IgD-negative memory B cell (primary cell): ENCODE measurements at regions not wholly inside any gene's neighbourhood (a gene's known extent, or its start where the extent isn't known, plus 50 kb on each side); places are given as distances from the start of the nearest gene placed in this dataset.
"Not testable (repeated sequence)": the region's sequence is repeated elsewhere in the genome, so short reads cannot be mapped to it uniquely, and the experiment has no call there.

ENCODE experiments used
- H3K27ac Mint-ChIP-seq, 3 donors: one replicate each; pipeline ENCODE4 v1.8.0; 2020 to 2022; ENCODE audit warnings: mild to moderate bottlenecking in 3 of 3, mixed read lengths in 3 of 3, moderate library complexity in 1 of 3
- H3K27me3 Mint-ChIP-seq: one replicate; pipeline ENCODE4 v1.8.0; 2021; ENCODE audit warnings: mixed read lengths
- H3K36me3 Mint-ChIP-seq: one replicate; pipeline ENCODE4 v1.8.0; 2020; ENCODE audit warnings: mild to moderate bottlenecking, mixed read lengths
- H3K4me1 Mint-ChIP-seq, 3 donors: one replicate each; pipeline ENCODE4 v1.8.0; 2020 to 2022; ENCODE audit warnings: mixed read lengths in 3 of 3, mild to moderate bottlenecking in 1 of 3
- H3K4me3 Mint-ChIP-seq, 4 donors: one replicate each; pipeline ENCODE4 v1.8.0; 2020 to 2022; ENCODE audit warnings: mild to moderate bottlenecking in 4 of 4, mixed read lengths in 4 of 4, moderate library complexity in 3 of 4
- H3K9me3 Mint-ChIP-seq, 3 donors: one replicate each; pipeline ENCODE4 v1.8.0; 2020 to 2021; ENCODE audit warnings: mixed read lengths in 3 of 3, mild to moderate bottlenecking in 1 of 3

- no peaks in the 10 kb centered on the region for H3K36me3 Mint-ChIP-seq
- H3K4me3 Mint-ChIP-seq: no peak overlapping the region
- H3K27me3 Mint-ChIP-seq: peaks cover 2% of the 10 kb centered on the region
- no peaks in the 10 kb centered on the region for H3K9me3 Mint-ChIP-seq
- H3K4me1 Mint-ChIP-seq: no peaks in the 10 kb centered on the region
- no peak overlapping the region for H3K27ac Mint-ChIP-seq
Measured at GRCh38 chr9:2427120-2427891, 194.3 kb upstream of the VLDLR start.

GRCh38 chr9:2439957-2440356, 181.6 kb upstream of the VLDLR start:
- Mint-ChIP-seq H3K36me3 (peaks cover 2% of the 10 kb centered on the region), H3K4me1 (no peaks in the 10 kb centered on the region), H3K27me3 (peaks cover 2% of the 10 kb centered on the region), H3K9me3 (peaks cover 3 to 18% (median 16%) of the 10 kb centered on the region in 3 donors), H3K4me3 (no peak overlapping the region), H3K27ac (no peak overlapping the region)

GRCh38 chr9:2443933-2444332, 177.7 kb upstream of the VLDLR start:
- not testable (repeated sequence) for H3K27ac Mint-ChIP-seq, H3K4me1 Mint-ChIP-seq, H3K27me3 Mint-ChIP-seq, H3K4me3 Mint-ChIP-seq, H3K36me3 Mint-ChIP-seq
- peaks cover 3 to 18% (median 16%) of the 10 kb centered on the region in 3 donors for H3K9me3 Mint-ChIP-seq

- H3K4me3 Mint-ChIP-seq: no peak overlapping the region
- H3K36me3 Mint-ChIP-seq: no peaks in the 10 kb centered on the region
- no peaks in the 10 kb centered on the region for H3K27me3 Mint-ChIP-seq
- no peak overlapping the region for H3K27ac Mint-ChIP-seq
- peaks cover 0 to 6% (median 0%) of the 10 kb centered on the region in 3 donors for H3K9me3 Mint-ChIP-seq
- H3K4me1 Mint-ChIP-seq: no peaks in the 10 kb centered on the region
Measured at GRCh38 chr9:2448193-2448738, 173.3 kb upstream of the VLDLR start.

- Mint-ChIP-seq H3K4me3 (no peak overlapping the region), H3K27me3 (no peaks in the 10 kb centered on the region), H3K36me3 (no peaks in the 10 kb centered on the region), H3K9me3 (no peaks in the 10 kb centered on the region), H3K4me1 (no peaks in the 10 kb centered on the region), H3K27ac (no peak overlapping the region)
Measured at GRCh38 chr9:2453106-2453505, 168.5 kb upstream of the VLDLR start.

- Mint-ChIP-seq H3K27ac (no peak overlapping the region), H3K4me1 (no peaks in the 10 kb centered on the region), H3K4me3 (no peak overlapping the region), H3K9me3 (no peaks in the 10 kb centered on the region), H3K27me3 (no peaks in the 10 kb centered on the region), H3K36me3 (no peaks in the 10 kb centered on the region)
Measured at GRCh38 chr9:2453701-2454100, 167.9 kb upstream of the VLDLR start.

GRCh38 chr9:2459756-2460155, 161.8 kb upstream of the VLDLR start:
- Mint-ChIP-seq H3K9me3 (peaks cover 0 to 9% (median 4%) of the 10 kb centered on the region in 3 donors), H3K27ac (no peak overlapping the region), H3K27me3 (peaks cover 4% of the 10 kb centered on the region), H3K4me3 (no peak overlapping the region), H3K4me1 (no peaks in the 10 kb centered on the region), H3K36me3 (peaks cover 2% of the 10 kb centered on the region)

- peaks cover 0 to 2% (median 0%) of the 10 kb centered on the region in 3 donors for H3K4me1 Mint-ChIP-seq
- peaks cover 5% of the 10 kb centered on the region for H3K27me3 Mint-ChIP-seq
- peaks cover 2% of the 10 kb centered on the region for H3K36me3 Mint-ChIP-seq
- no peak overlapping the region for H3K4me3 Mint-ChIP-seq
- peaks cover 0 to 9% (median 4%) of the 10 kb centered on the region in 3 donors for H3K9me3 Mint-ChIP-seq
- H3K27ac Mint-ChIP-seq: no peak overlapping the region
Measured at GRCh38 chr9:2461892-2462291, 159.7 kb upstream of the VLDLR start.

- Mint-ChIP-seq H3K9me3 (peaks cover 2 to 9% (median 4%) of the 10 kb centered on the region in 3 donors), H3K27me3 (peaks cover 5% of the 10 kb centered on the region), H3K4me1 (peaks cover 0 to 2% (median 0%) of the 10 kb centered on the region in 3 donors), H3K36me3 (peaks cover 2% of the 10 kb centered on the region), H3K27ac (no peak overlapping the region), H3K4me3 (no peak overlapping the region)
Measured at GRCh38 chr9:2464624-2465023, 157.0 kb upstream of the VLDLR start.

GRCh38 chr9:2465516-2465915, 156.1 kb upstream of the VLDLR start:
- no peak overlapping the region for H3K4me3 Mint-ChIP-seq
- peaks cover 0 to 2% (median 0%) of the 10 kb centered on the region in 3 donors for H3K4me1 Mint-ChIP-seq
- peaks cover 2% of the 10 kb centered on the region for H3K36me3 Mint-ChIP-seq
- H3K27ac Mint-ChIP-seq: no peak overlapping the region
- H3K9me3 Mint-ChIP-seq: peaks cover 2 to 9% (median 4%) of the 10 kb centered on the region in 3 donors
- peaks cover 4% of the 10 kb centered on the region for H3K27me3 Mint-ChIP-seq

GRCh38 chr9:2465921-2466460, 155.6 kb upstream of the VLDLR start:
- Mint-ChIP-seq H3K9me3 (peaks cover 2 to 9% (median 4%) of the 10 kb centered on the region in 3 donors), H3K27ac (no peak overlapping the region), H3K4me1 (peaks cover 0 to 2% (median 0%) of the 10 kb centered on the region in 3 donors), H3K27me3 (peaks cover 4% of the 10 kb centered on the region), H3K4me3 (no peak overlapping the region), H3K36me3 (peaks cover 2% of the 10 kb centered on the region)

GRCh38 chr9:2466703-2467102, 154.9 kb upstream of the VLDLR start:
- Mint-ChIP-seq H3K27ac (no peak overlapping the region), H3K36me3 (peaks cover under 1% of the 10 kb centered on the region), H3K27me3 (peaks cover 4% of the 10 kb centered on the region), H3K4me1 (peaks cover 0 to 2% (median 0%) of the 10 kb centered on the region in 3 donors), H3K9me3 (peaks cover 2 to 9% (median 4%) of the 10 kb centered on the region in 3 donors), H3K4me3 (no peak overlapping the region)

GRCh38 chr9:2469681-2470221, 151.8 kb upstream of the VLDLR start:
- Mint-ChIP-seq H3K27ac (no peak overlapping the region), H3K9me3 (peaks cover 0 to 2% (median under 1%) of the 10 kb centered on the region in 3 donors), H3K27me3 (peaks cover 4% of the 10 kb centered on the region), H3K4me3 (no peak overlapping the region), H3K4me1 (peaks cover 0 to 2% (median 0%) of the 10 kb centered on the region in 3 donors), H3K36me3 (no peaks in the 10 kb centered on the region)

GRCh38 chr9:2473681-2474080, 147.9 kb upstream of the VLDLR start:
- no peak overlapping the region for H3K27ac Mint-ChIP-seq
- no peaks in the 10 kb centered on the region for H3K36me3 Mint-ChIP-seq
- no peak overlapping the region for H3K4me3 Mint-ChIP-seq
- peaks cover 0 to 2% (median 1%) of the 10 kb centered on the region in 3 donors for H3K9me3 Mint-ChIP-seq
- peaks cover under 1% of the 10 kb centered on the region for H3K27me3 Mint-ChIP-seq
- no peaks in the 10 kb centered on the region for H3K4me1 Mint-ChIP-seq

- Mint-ChIP-seq H3K27ac (no peak overlapping the region), H3K36me3 (no peaks in the 10 kb centered on the region), H3K4me1 (no peaks in the 10 kb centered on the region), H3K9me3 (peaks cover 0 to 1% (median 0%) of the 10 kb centered on the region in 3 donors), H3K4me3 (no peak overlapping the region), H3K27me3 (no peaks in the 10 kb centered on the region)
Measured at GRCh38 chr9:2477755-2478154, 143.8 kb upstream of the VLDLR start.
